ENCODE measurements at regions not wholly inside any gene's neighbourhood (a gene's known extent, or its start where the extent isn't known, plus 50 kb on each side); places are given as distances from the start of the nearest gene placed in this dataset.

GRCh38 chr10:33981301-33981700, 646.8 kb upstream of the NRP1 start:
- H3K9me3 ChIP-seq: no peaks in the 10 kb centered on the region
- no peaks in the 10 kb centered on the region for H3K4me1 ChIP-seq
- no peaks in the 10 kb centered on the region for H3K36me3 ChIP-seq
- no peak overlapping the region for H3K27ac ChIP-seq
- no peaks in the 10 kb centered on the region for H3K27me3 ChIP-seq
- H3K4me3 ChIP-seq: no peak overlapping the region
- no peak for ATAC-seq
- TF ChIP-seq POLR2AphosphoS5 (IDR thresholded peaks at IDR 0.05): no peak
- TF ChIP-seq POLR2A (IDR thresholded peaks at IDR 0.05): no peak
- TF ChIP-seq CTCF (IDR thresholded peaks at IDR 0.05): no peak
- TF ChIP-seq EP300 (IDR thresholded peaks at IDR 0.05): no peak
- WGBS, 2 donors (ENCODE audit: low coverage in 1 of 2): 87 to 100% methylated on average over 1 to 5 of the region's 5 CpGs

GRCh38 chr10:33979195-33979594, 644.7 kb upstream of the NRP1 start:
- H3K27ac ChIP-seq: no peak overlapping the region
- H3K4me1 ChIP-seq: no peaks in the 10 kb centered on the region
- H3K9me3 ChIP-seq: no peaks in the 10 kb centered on the region
- H3K4me3 ChIP-seq: no peak overlapping the region
- no peaks in the 10 kb centered on the region for H3K36me3 ChIP-seq
- TF ChIP-seq CTCF (IDR thresholded peaks at IDR 0.05) (no peak), EP300 (IDR thresholded peaks at IDR 0.05) (no peak), POLR2AphosphoS5 (IDR thresholded peaks at IDR 0.05) (no peak), POLR2A (IDR thresholded peaks at IDR 0.05) (no peak)
- no peaks in the 10 kb centered on the region for H3K27me3 ChIP-seq
- WGBS, 2 donors (ENCODE audit: low coverage in 1 of 2): 75 to 77% methylated on average over 1 to 4 of the region's 6 CpGs
- ATAC-seq: no peak

GRCh38 chr10:33975481-33975880, 641.0 kb upstream of the NRP1 start:
- Histone ChIP-seq H3K36me3 (no peaks in the 10 kb centered on the region), H3K4me1 (no peaks in the 10 kb centered on the region), H3K9me3 (no peaks in the 10 kb centered on the region), H3K27ac (no peak overlapping the region), H3K4me3 (no peak overlapping the region), H3K27me3 (no peaks in the 10 kb centered on the region)
- WGBS, 2 donors (ENCODE audit: low coverage in 1 of 2): 54 to 72% methylated on average over 3 of the region's 3 CpGs
- no peak for ATAC-seq
- no peak for TF ChIP-seq EP300 (IDR thresholded peaks at IDR 0.05)
- TF ChIP-seq POLR2A (IDR thresholded peaks at IDR 0.05): no peak
- no peak for TF ChIP-seq CTCF (IDR thresholded peaks at IDR 0.05)
- TF ChIP-seq POLR2AphosphoS5 (IDR thresholded peaks at IDR 0.05): no peak

GRCh38 chr10:33974976-33975478, 640.6 kb upstream of the NRP1 start:
- no peak overlapping the region for H3K4me3 ChIP-seq
- 58 to 78% methylated on average over 4 of the region's 4 CpGs for WGBS, 2 donors (ENCODE audit: low coverage in 1 of 2)
- no peaks in the 10 kb centered on the region for H3K36me3 ChIP-seq
- no peaks in the 10 kb centered on the region for H3K27me3 ChIP-seq
- ATAC-seq: no peak
- H3K9me3 ChIP-seq: no peaks in the 10 kb centered on the region
- H3K4me1 ChIP-seq: no peaks in the 10 kb centered on the region
- H3K27ac ChIP-seq: no peak overlapping the region
- no peak for TF ChIP-seq CTCF (IDR thresholded peaks at IDR 0.05)
- TF ChIP-seq POLR2AphosphoS5 (IDR thresholded peaks at IDR 0.05): no peak
- no peak for TF ChIP-seq POLR2A (IDR thresholded peaks at IDR 0.05)
- TF ChIP-seq EP300 (IDR thresholded peaks at IDR 0.05): no peak

GRCh38 chr10:33968983-33969382, 634.5 kb upstream of the NRP1 start:
- Histone ChIP-seq H3K4me1 (no peaks in the 10 kb centered on the region), H3K27ac (no peak overlapping the region), H3K27me3 (no peaks in the 10 kb centered on the region), H3K36me3 (no peaks in the 10 kb centered on the region), H3K4me3 (no peak overlapping the region), H3K9me3 (peaks cover 0 to 7% (median 0%) of the 10 kb centered on the region in 3 donors)
- TF ChIP-seq POLR2AphosphoS5 (IDR thresholded peaks at IDR 0.05) (no peak), CTCF (IDR thresholded peaks at IDR 0.05) (no peak), POLR2A (IDR thresholded peaks at IDR 0.05) (no peak), EP300 (IDR thresholded peaks at IDR 0.05) (no peak)
- 100% methylated on average over 1 of the region's 1 CpG for WGBS, 2 donors (ENCODE audit: low coverage in 1 of 2)
- no peak for ATAC-seq
